AG09309 (cell line): ENCODE measurements at regions not wholly inside any gene's neighbourhood (a gene's known extent, or its start where the extent isn't known, plus 50 kb on each side); places are given as distances from the start of the nearest gene placed in this dataset.

ENCODE experiments used
- DNase-seq: peaks from one replicate; pipeline ENCODE4 v3.0.0-alpha.2; 2010; ENCODE audit warnings: low read depth
- H3K4me3 ChIP-seq: 2 replicates; pipeline ENCODE4 v1.5.1; 2011; ENCODE audit warnings: mild to moderate bottlenecking, low read depth, low read length, moderate library complexity; ENCODE audit not compliant: control insufficient read depth
- TF ChIP-seq, protein P1 (sequence below): IDR thresholded peaks from 2 replicates; pipeline ENCODE4 v1.5.1; 2011; ENCODE audit warnings: mild to moderate bottlenecking, low read depth, low read length, inconsistent platforms; ENCODE audit not compliant: insufficient read depth, control insufficient read depth; ENCODE audit errors: missing control alignments

DNA sequence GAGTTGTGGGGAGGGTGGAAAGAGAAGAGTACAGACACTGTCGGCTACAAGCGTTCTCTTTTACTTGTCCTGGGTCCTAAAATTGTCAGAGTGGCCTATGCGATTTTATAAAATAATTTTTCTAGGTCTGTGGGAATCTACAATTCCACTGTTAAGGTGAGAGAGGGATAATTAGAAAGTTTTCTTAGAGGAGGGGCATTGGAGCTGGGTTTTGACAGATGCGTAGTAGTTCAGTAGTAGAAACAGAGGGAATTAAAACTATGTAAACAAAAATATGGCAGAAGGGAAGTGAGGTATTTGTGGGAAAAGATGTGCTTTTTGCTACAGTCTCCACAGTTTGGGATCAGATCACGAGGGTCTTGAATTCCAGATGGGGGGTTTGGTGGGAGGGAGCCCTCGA lies 129.1 kb upstream of the SHB start:
- no peak overlapping the region for H3K4me3 ChIP-seq
- TF ChIP-seq, protein P1, sequence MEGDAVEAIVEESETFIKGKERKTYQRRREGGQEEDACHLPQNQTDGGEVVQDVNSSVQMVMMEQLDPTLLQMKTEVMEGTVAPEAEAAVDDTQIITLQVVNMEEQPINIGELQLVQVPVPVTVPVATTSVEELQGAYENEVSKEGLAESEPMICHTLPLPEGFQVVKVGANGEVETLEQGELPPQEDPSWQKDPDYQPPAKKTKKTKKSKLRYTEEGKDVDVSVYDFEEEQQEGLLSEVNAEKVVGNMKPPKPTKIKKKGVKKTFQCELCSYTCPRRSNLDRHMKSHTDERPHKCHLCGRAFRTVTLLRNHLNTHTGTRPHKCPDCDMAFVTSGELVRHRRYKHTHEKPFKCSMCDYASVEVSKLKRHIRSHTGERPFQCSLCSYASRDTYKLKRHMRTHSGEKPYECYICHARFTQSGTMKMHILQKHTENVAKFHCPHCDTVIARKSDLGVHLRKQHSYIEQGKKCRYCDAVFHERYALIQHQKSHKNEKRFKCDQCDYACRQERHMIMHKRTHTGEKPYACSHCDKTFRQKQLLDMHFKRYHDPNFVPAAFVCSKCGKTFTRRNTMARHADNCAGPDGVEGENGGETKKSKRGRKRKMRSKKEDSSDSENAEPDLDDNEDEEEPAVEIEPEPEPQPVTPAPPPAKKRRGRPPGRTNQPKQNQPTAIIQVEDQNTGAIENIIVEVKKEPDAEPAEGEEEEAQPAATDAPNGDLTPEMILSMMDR: no peak
- no peak for DNase-seq

DNA sequence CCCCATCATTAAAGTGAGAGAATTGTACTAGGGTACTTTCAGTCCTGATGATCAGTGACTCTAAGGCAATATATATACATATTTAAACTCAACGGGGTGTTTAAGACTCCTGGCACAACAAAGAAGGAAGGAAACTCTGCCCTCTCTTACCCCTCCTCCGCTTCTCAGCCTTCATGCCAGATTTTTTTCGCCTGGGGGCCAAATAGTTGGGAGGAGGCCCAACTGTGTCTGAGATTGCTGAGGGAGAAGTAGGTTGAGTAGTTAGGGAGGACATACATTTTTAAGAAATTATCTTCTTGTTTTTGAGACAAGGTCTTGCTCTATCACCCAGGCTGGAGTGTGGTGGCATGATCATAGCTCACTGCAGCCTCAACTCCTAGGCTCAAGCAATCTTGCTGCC lies 127.7 kb upstream of the SHB start:
- no peak for DNase-seq
- H3K4me3 ChIP-seq: no peak overlapping the region
- TF ChIP-seq, protein P1: no peak

DNA sequence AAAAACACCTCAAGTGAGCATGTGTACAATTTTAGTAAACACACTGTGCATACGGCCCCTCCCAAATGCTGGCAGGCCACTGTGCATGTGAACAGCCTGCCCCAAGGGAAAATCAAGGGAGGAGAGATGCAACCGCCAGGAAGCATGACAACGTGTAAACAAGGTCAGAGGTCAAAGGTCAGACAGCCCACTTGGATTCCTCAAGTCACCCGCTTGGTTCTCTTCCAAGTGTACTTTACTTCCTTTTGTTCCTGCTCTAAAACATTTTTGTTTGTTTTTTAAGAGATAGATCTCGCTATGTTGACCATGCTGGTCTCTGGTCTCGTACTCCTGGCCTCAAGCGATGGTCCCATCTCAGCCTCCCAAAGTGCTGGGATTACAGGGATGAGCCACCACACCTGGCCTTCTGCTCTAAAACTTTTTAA lies 126.7 kb upstream of the SHB start:
- DNase-seq: no peak
- no peak overlapping the region for H3K4me3 ChIP-seq
- TF ChIP-seq, protein P1: no peak

DNA sequence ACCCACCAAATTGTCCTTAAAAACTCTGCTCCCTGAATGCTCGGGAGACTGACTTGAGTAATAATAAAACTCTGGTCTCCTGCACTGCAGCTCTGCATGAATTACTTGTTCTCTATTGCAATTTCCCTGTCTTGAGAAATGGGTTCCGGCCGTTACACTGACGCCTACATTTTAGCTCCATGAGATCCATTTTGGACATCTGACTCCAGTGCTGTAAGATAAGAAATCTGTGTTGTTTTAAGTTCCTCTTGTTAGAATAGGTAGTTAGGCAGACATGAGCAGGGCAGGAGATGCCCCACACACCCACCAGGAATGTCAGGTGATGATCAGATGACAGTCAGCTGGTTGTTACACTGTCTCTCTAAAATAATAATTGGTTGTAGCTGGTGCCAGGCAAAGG lies 125.8 kb upstream of the SHB start:
- TF ChIP-seq, protein P1: no peak
- no peak overlapping the region for H3K4me3 ChIP-seq
- DNase-seq: no peak

DNA sequence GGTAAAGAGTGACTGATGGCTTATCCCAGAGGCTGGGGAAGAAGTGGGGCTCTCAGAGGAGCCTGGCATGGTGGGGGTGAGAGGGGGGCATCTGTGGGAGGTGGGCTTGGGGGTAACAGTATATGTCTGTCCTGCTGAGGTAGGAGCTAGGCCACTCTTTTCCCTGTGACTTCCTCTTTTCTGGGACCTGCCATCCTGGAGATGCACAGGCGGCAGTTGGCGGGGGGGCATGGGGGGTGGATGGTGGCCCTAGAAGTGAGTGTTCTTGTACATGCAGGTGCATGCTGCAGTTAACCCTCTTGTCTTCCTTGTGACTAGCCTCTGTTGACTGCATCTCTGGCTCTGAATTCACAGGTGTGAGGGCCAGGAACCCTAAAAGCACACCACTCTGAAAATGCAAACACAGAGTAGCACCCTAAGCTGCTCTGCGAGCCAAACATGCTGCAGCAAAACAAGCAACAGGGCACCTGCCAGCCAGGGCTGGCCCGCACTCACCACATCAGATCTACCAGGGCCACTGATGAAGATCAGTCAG lies 123.8 kb upstream of the SHB start:
- H3K4me3 ChIP-seq: no peak overlapping the region
- TF ChIP-seq, protein P1: no peak
- DNase-seq: no peak

DNA sequence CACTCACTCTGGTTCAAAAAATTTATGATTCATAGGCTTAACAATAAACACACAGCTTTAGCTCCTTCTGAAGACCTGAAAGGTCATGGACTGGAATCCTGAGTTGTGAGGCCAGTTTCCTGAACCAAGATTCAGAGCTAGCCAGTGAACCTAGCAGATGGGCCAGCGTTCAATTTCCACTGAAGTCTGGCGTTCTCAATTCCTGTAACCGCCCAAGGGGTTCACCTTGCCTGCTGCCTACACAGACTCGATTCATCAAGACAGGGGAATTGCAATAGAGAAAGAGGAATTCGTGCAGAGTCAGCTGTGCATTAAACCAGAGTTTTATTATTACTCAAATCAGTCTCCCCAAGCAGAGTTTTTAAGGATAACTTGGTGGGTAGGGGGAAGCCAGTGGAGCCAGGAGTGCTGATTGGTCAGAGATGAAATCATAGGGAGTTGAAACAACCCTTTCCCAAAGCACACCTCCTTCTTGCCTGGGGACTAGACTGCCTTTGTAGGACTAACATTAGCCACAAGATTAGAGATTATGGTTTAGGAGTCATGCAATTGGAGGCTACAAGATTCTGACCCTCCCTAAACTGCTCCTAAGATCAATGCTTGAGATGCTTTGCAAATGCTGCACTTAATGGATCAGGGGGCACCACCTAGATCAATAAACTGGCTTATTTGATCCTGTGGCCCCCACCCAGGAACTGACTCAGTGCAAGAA lies 117.5 kb upstream of the SHB start:
- no peak overlapping the region for H3K4me3 ChIP-seq
- TF ChIP-seq, protein P1: no peak
- DNase-seq: no peak
